HEK293T (cell line): ENCODE measurements at regions not wholly inside any gene's neighbourhood (a gene's known extent, or its start where the extent isn't known, plus 50 kb on each side); places are given as distances from the start of the nearest gene placed in this dataset.

Experiments used
- CTCF ChIA-PET: fragments of 350-600 bp; formaldehyde crosslinking; extraction: SDS; loops from one replicate; lab custom pipeline; 2021; ENCODE audit warnings: antibody characterized with exemption, inconsistent platforms; lab: Yijun Ruan, JAX
- POLR2A ChIA-PET: fragments of 350-600 bp; formaldehyde crosslinking; extraction: SDS; loops from one replicate; lab custom pipeline; 2020; ENCODE audit warnings: antibody characterized with exemption, inconsistent platforms; lab: Yijun Ruan, JAX
- DNase-seq: peaks from one replicate; pipeline ENCODE4 v3.0.0; 2012; ENCODE audit warnings: mixed read lengths; ENCODE audit errors: extremely low spot score
- ARNT ChIP-seq: fragments of 450-650 bp; IDR thresholded peaks from 2 replicates; pipeline ENCODE4 v1.6.1; 2017; ENCODE audit warnings: mild to moderate bottlenecking
- BHLHE40 ChIP-seq: fragments of 450-650 bp; IDR thresholded peaks from 2 replicates; pipeline ENCODE4 v1.6.1; 2016; ENCODE audit warnings: mild to moderate bottlenecking, moderate library complexity, borderline replicate concordance
- CTBP1 ChIP-seq: fragments of 450-650 bp; IDR thresholded peaks from 2 replicates; pipeline ENCODE4 v1.6.1; 2016; ENCODE audit warnings: borderline replicate concordance
- ELF4 ChIP-seq: fragments of 450-650 bp; IDR thresholded peaks from 2 replicates; pipeline ENCODE4 v1.6.1; 2017; ENCODE audit warnings: antibody characterized with exemption
- FOXA1 ChIP-seq: fragments of 450-650 bp; IDR thresholded peaks from 2 replicates; pipeline ENCODE4 v1.6.1; 2016; ENCODE audit warnings: mild to moderate bottlenecking
- FOXK2 ChIP-seq: fragments of 450-650 bp; IDR thresholded peaks from 2 replicates; pipeline ENCODE4 v1.6.1; 2016; ENCODE audit warnings: mild to moderate bottlenecking
- FOXM1 ChIP-seq: fragments of 450-650 bp; IDR thresholded peaks from 2 replicates; pipeline ENCODE4 v1.6.1; 2017; ENCODE audit warnings: mild to moderate bottlenecking, borderline replicate concordance
- HDGF ChIP-seq: fragments of 450-650 bp; IDR thresholded peaks from 2 replicates; pipeline ENCODE4 v1.6.1; 2017; ENCODE audit warnings: antibody characterized with exemption, borderline replicate concordance
- L3MBTL2 ChIP-seq: fragments of 450-650 bp; conservative IDR thresholded peaks from 2 replicates; pipeline ENCODE4 v1.6.1; 2016; ENCODE audit warnings: mild to moderate bottlenecking
- LEF1 ChIP-seq: fragments of 450-650 bp; IDR thresholded peaks from 2 replicates; pipeline ENCODE4 v1.6.1; 2017; ENCODE audit warnings: mild to moderate bottlenecking, borderline replicate concordance
- NFRKB ChIP-seq: fragments of 450-650 bp; IDR thresholded peaks from 2 replicates; pipeline ENCODE4 v1.6.1; 2016; ENCODE audit warnings: mild to moderate bottlenecking, moderate library complexity
- SP1 ChIP-seq: fragments of 450-650 bp; IDR thresholded peaks from 2 replicates; pipeline ENCODE4 v1.6.1; 2017
- SUZ12 ChIP-seq: fragments of 450-650 bp; IDR thresholded peaks from 2 replicates; pipeline ENCODE4 v1.6.1; 2016; ENCODE audit warnings: mild to moderate bottlenecking
- TARDBP ChIP-seq: fragments of 450-650 bp; IDR thresholded peaks from 2 replicates; pipeline ENCODE4 v1.6.1; 2016
- ZNF384 ChIP-seq: fragments of 450-650 bp; IDR thresholded peaks from 2 replicates; pipeline ENCODE4 v1.6.1; 2016
- TF ChIP-seq, protein P1 (sequence below): fragments of 450-650 bp; IDR thresholded peaks from 2 replicates; pipeline ENCODE4 v1.6.1; 2016

DNA sequence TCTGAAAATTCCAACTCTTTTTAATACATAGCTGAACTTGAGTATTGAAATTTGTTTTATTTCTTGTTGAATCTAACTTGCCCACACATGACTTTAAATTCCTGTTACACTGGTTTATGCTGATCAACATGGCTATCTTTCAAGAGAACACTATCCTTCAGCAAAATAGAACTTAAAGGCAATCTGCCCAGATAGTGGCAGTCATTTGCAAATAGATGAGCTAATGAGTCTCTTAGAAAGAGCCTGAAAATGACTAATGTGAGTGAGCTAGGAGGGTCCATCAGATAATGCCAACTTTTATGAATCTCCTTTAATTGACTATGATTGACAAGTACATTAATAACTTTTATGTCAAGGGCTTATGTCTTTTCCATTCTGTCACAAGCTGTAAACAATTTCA, 1360.8 kb upstream of the C9orf72 start:
- ChIA-PET CTCF (no interaction called here), POLR2A (no interaction called here)
- no peak for DNase-seq
- TF ChIP-seq LEF1 (no peak), CTBP1 (no peak)

DNA sequence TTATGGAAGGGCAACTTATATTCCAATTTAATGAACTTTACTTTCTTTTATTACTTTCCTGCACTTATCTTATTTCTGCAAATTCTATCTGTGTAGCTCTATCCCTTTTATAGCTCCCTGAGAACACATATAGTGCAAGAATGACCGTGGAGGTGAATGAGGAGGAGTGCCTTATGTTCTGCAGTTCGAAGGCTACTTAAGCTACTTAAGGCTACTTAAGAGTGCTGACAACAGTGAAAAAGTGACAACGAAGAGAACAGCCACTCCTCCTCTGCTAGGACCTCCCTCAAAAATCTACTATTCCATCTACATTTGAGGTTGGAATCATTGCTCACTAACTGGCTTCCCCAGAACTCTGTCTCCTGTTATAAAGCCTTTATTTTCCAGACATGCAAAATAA, 1365.7 kb upstream of the C9orf72 start:
- no peak for DNase-seq
- CTCF ChIA-PET, result no interaction called here
- POLR2A ChIA-PET, result no interaction called here
- no peak for TF ChIP-seq FOXM1
- no peak for TF ChIP-seq TARDBP
- TF ChIP-seq CTBP1, result no peak
- TF ChIP-seq ARNT, result no peak
- TF ChIP-seq FOXA1, result no peak
- TF ChIP-seq L3MBTL2, result no peak
- TF ChIP-seq ELF4, result no peak
- no peak for TF ChIP-seq SP1
- TF ChIP-seq FOXK2, result no peak
- no peak for TF ChIP-seq HDGF
- TF ChIP-seq NFRKB, result no peak
- TF ChIP-seq SUZ12, result no peak
- TF ChIP-seq ZNF384, result no peak
- TF ChIP-seq LEF1, result no peak

DNA sequence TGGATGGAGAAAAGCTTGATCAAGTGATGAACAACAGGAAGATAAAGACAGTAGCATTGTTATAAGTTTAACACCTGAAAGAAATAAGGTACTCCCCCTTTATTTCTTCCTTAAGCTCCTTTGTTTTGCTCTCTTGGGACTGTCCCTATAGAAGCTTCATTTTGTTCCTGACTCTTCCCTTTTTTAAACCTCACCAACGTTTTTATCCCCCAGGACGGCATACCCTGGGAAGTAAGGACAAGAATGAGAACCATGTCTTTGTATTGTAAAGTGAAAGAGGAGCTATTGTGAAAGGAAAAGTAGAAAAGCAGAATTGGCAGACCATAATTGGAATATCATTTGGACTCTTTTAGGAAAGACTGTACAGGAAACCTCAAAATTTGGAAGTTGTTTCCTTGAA, 1368.6 kb upstream of the C9orf72 start:
- TF ChIP-seq LEF1 (no peak), SUZ12 (no peak), FOXA1 (no peak), HDGF (no peak), ELF4 (no peak), NFRKB (no peak), FOXM1 (no peak), FOXK2 (no peak), TARDBP (no peak)
- TF ChIP-seq, protein P1, sequence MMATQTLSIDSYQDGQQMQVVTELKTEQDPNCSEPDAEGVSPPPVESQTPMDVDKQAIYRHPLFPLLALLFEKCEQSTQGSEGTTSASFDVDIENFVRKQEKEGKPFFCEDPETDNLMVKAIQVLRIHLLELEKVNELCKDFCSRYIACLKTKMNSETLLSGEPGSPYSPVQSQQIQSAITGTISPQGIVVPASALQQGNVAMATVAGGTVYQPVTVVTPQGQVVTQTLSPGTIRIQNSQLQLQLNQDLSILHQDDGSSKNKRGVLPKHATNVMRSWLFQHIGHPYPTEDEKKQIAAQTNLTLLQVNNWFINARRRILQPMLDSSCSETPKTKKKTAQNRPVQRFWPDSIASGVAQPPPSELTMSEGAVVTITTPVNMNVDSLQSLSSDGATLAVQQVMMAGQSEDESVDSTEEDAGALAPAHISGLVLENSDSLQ, result no peak
- CTCF ChIA-PET, result no interaction called here
- POLR2A ChIA-PET, result no interaction called here
- no peak for DNase-seq

DNA sequence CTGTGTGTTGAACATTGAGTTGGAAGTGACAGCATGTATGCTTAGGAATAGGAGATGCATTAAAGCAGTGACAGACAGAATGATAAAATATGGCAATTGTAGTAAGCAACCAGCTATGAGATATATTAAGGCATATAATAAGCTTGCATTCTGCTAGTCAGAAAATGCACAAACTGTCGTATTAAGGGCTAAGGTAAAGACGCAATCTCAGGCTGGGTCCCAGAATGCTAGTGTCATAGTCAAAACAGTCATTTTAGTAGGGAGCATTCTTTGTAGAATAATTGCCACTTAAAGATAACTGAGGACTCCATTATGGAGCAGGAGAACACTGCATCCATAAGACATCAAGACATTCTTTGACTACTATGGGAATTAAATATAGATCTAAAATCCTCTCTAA, 1369.7 kb upstream of the C9orf72 start:
- no peak for DNase-seq
- ChIA-PET CTCF (no interaction called here), POLR2A (no interaction called here)
- TF ChIP-seq, protein P1, result no peak
- no peak for TF ChIP-seq SUZ12
- no peak for TF ChIP-seq BHLHE40
- no peak for TF ChIP-seq FOXM1
- no peak for TF ChIP-seq ELF4
- TF ChIP-seq SP1, result no peak
- TF ChIP-seq NFRKB, result no peak
- TF ChIP-seq HDGF, result no peak
- no peak for TF ChIP-seq CTBP1
- no peak for TF ChIP-seq ZNF384
- no peak for TF ChIP-seq L3MBTL2
- TF ChIP-seq LEF1, result no peak

DNA sequence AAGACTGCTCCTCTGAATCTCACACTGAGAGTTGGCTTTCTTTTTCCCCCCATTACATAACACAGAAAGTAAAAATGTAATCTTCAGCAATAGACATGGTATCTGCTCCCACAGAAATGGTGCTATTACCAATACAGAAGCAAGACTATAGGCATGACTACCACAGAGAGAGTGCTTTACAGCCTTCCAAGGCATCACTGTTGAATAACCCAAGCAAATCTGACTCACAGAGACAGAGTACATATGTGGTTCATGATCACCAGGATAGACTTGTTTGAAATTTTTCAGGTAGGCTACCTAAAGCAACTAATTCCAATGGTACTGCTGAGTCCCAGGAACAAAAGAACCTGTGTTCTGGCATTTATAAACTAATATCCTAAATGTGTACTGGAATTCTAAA, 1373.4 kb upstream of the C9orf72 start:
- ChIA-PET CTCF (no interaction called here), POLR2A (no interaction called here)
- no peak for DNase-seq
- TF ChIP-seq SUZ12 (no peak), HDGF (no peak), SP1 (no peak), NFRKB (no peak), TARDBP (no peak), ELF4 (no peak)
- TF ChIP-seq, protein P1, result no peak

DNA sequence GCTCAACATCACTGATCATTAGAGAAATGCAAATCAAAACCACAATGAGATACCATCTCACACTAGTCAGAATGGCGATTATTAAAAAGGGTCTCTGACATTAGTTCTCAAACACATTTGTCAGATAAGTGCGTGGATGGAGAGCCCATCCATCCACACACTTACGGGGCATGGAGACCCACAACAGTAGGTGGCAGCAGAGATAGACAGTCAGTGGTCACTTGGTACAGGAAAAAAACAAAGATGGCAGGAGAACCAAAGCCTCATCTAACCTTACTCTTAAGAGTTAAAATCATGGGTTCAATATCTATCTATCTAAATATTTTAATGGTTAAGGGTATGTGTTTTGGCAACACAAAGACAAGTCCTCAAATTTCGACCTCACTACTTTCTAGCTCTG, 1378.7 kb upstream of the C9orf72 start:
- CTCF ChIA-PET, result no interaction called here
- POLR2A ChIA-PET, result no interaction called here
- TF ChIP-seq ZNF384 (no peak), NFRKB (no peak), FOXK2 (no peak), TARDBP (no peak), FOXM1 (no peak), HDGF (no peak), ELF4 (no peak), ARNT (no peak), BHLHE40 (no peak), L3MBTL2 (no peak)
- TF ChIP-seq, protein P1, result no peak
- peak; percentile 7 for DNase-seq
